Inferior parietal cortex (tissue), 1 donor: ENCODE measurements at regions not wholly inside any gene's neighbourhood (a gene's known extent, or its start where the extent isn't known, plus 50 kb on each side); places are given as distances from the start of the nearest gene placed in this dataset.

Source experiments
- DNase-seq: peaks from one replicate; pipeline ENCODE4 v3.0.0-alpha.2; 2016; ENCODE audit errors: extremely low spot score

DNA sequence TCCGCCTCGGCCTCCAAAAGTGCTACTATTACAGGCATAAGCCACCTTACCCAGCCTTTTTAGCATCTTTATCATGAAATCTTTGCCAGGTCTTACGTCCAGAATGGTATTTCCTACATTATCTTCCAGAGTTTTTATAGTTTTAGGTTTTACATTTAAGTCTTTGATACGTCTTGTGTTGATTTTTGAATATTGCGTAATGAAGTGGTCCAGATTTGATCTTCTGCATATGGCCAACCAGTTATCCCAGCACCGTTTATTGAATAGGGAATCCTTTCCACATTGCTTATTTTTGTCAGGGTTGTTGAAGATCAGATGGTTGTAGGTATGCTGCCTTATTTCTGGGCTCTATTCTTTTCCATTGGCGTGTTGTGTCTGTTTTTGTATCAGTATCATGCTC, 349.6 kb downstream of the KCTD8 start:
- no peak for DNase-seq

DNA sequence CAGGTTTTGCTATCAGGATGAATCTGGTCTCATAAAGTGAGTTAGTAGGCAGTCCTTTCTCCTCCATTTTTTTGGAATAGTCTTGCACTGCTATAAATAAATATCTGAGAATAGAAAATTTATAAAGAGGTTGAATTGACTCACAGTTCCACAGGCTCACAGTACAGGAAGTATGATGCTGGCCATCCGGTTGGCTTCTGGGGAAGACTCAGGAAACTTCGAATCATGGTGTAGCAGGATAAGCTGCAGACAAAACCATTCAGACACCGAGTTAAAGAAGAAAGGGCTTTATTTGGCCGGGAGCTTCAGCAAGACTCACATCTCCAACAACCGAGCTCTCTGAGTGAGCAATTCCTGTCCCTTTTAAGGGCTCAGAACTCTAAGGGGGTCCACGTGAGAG, 348.2 kb downstream of the KCTD8 start:
- no peak for DNase-seq

DNA sequence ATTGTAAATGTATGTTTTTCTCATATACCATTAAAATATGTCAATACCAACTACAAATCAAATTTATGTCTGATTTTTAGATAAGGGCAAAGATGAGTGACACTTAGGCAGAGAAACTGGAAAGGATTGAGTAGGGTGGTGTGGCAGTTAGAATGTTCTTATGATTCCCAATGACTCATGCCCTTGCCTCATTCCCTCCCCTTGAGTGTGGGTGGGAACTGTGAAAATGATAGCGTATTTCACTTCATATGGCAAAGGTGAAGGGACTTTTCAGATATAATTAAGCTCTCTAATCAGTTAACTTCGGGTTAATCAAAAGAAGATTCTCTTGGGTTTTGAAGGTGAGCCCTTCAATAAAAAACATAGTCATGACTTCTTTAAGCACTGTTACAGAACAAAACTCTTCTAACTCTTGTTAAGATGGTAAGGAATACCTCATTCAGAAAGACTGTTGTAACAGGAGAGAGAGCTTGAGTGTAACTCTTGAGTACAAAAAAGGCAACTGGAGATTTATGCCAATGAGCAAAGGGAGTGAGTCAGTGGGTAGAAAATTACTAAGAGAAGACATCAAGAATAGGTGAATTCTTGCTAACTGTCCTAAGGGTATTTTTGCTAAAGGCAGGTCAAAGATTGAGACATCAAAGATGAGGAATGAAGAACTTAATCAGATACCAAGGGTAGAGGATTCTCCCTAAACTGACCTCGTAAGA, 329.5 kb downstream of the KCTD8 start:
- no peak for DNase-seq

GRCh38 chr4:44120646-44121045, 328.0 kb downstream of the KCTD8 start:
- no peak for DNase-seq

GRCh38 chr4:44121210-44121609, 327.4 kb downstream of the KCTD8 start:
- no peak for DNase-seq
